Activated T-helper 1 cell treated with Interleukin-2 at 50 U/mL for 16 hours (primary cell): ENCODE measurements at regions not wholly inside any gene's neighbourhood (a gene's known extent, or its start where the extent isn't known, plus 50 kb on each side); places are given as distances from the start of the nearest gene placed in this dataset.
"Not testable (repeated sequence)": the region's sequence is repeated elsewhere in the genome, so short reads cannot be mapped to it uniquely, and the experiment has no call there.

Experiments
- DNase-seq: peaks from one replicate; pipeline ENCODE4 v3.0.0-alpha.2; 2020; ENCODE audit warnings: low read depth

DNA sequence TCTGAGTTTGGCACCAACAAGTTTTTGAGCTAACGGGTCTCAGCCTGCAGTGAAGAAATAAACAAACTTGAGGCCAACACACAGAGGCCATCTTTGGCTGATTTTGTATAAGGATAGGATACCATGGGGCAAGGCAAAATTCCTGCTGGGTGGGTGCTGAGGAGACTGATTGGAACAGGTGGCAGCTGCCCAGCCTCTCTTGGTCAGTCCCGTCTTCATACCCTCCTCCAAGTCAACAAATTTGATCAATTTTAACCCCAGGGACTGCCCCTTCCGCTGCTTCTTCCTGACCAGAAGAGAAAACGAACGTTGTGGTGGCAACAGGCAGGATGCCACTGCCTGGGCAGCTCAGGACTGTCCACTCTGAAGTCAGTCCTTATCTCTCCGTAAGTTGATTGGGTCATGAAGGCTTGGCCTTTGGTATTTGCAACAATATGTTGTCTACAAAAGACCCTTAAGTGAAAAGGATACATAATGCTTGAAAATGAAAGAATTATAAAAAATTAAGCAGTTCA, 139.3 kb downstream of the SPP2 start:
- DNase-seq: no peak

GRCh38 chr2:234189230-234189629, 138.7 kb downstream of the SPP2 start:
- no peak for DNase-seq

DNA sequence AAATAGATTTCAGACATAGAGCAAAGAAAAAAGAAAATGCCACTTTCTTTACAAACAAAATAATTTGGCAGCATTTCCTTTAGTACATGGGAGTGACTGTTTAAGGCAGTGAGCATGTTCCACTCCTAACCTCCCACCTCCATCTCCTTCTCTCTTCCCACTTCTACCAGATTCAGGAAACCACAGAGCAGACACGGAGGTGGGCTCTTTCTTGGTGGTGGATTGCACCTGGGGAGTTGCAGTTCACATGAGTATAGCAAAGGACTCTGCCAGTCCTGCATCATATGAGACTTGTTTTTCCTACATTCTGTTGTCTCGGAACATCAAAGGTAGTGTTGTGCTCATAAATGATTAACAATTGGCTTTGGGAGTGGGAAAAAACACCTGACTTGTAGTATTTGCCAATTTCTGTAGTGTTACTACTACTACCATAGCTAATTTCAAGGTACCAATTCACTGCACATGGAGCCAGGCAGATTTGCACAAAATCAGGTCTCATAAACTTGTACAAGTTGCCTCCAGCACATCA, 137.2 kb downstream of the SPP2 start:
- DNase-seq: no peak

GRCh38 chr2:234181121-234181520, 130.6 kb downstream of the SPP2 start:
- DNase-seq: no peak

- DNase-seq: no peak
Measured at GRCh38 chr2:234179031-234179363, 128.5 kb downstream of the SPP2 start.

DNA sequence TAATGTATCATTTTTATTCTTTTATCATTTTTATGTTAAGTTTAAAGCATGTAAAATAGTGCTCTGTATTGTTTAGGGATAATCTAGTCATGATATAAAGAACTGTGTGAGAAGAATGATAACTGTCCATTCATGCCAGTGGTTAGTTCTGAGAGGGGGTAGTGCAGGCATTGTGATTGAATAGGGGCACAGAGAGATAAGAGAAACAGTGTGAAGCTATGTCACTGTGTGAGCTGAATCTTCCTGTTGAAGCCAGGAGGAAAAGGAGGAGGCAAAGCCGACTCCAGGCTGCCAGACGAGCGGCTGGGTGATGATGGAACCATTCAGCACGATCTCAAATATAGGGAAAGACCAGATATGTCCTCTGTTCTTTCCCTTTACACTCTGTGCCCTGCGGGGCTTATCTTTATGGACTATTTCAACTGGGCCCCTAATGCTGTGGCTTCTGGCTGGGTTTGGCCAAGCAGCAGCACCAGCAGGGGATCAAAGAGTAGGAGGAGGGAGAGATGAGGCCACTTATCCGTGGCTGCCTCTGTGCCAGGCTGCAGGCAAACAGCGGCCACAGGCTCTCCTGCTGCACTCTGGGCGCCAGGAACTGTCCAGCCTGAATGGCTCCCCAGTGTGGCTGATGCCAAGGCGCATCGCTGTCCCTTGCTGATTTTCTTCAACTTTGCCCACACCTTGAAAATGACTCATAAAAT, 128.0 kb downstream of the SPP2 start:
- DNase-seq: no peak

- no peak for DNase-seq
Measured at GRCh38 chr2:234175649-234176048, 125.1 kb downstream of the SPP2 start.

DNA sequence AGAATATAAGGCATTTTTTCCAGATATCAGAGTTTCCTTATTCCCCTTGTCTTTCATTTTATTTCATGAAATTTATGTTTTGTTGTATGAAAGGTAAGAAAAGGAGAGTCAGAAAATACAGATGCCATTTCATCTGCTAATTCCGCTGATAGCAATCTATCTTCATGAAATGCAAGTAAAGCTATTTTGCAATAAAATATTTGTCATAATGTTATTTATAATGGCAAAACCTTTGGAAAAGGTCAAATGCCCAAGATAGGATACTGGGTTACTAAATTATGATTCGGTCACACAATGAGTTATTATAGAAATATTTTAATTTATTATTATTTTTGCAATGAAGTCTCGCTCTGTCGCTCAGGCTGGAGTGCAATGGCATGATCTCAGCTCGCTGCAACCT, 124.2 kb downstream of the SPP2 start:
- DNase-seq: no peak

DNA sequence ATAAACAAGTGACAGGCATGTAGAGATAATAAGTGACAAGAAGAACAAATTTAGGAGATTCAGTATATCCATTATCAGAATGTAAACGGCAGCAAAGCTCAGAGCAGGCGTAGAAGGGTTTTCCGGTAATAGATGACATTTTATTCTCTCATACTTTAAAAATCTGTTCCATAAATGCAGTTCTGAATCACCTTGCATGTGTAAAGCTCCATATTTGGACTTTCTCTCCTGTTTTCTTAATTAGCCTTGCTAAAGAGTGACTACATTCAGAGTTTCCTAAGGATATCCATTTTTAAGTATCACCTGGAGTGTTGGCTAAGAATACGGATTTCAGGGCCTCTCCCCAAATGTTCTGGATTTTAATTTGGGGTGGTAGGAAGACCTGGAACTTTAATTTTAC, 122.0 kb downstream of the SPP2 start:
- no peak for DNase-seq

DNA sequence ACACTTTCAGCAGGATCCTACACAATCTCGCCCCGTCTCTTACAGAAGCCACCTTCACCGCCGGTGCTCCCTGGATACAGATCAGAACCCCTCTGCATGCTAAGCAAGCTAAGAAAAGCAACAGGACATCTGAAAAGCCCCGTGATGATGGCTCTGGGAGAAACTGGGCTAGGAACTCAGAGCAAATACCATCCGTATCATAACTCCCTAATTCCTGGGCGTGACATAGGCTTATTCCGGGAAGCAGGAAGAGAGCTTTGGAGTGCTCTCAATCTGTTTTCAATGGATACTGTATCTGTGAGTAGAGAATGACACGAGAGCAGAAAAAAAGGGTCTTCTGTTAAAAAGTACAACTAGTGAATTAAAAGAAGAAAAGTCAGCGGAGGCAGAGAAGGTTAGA, 121.6 kb downstream of the SPP2 start:
- no peak for DNase-seq

DNA sequence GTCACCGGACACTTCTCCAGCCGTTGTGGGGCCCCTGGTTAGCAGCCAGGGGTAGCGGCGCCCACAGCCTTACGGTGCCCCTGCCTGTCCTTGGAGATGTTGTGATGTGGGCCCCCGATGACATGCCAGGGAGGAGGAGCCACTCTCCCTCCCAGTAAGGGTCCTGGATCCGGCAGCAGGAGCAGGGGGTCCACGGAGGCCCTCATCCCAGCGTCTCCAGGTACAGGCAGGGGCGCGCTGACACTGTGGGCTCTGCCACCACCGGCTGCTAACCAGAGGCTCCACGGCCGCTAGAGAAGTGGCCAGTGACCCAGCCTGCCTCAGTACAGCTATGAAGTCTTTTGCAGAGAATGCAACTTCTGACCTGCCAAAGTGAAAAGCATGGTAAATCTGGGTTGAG, 121.2 kb downstream of the SPP2 start:
- no peak for DNase-seq

DNA sequence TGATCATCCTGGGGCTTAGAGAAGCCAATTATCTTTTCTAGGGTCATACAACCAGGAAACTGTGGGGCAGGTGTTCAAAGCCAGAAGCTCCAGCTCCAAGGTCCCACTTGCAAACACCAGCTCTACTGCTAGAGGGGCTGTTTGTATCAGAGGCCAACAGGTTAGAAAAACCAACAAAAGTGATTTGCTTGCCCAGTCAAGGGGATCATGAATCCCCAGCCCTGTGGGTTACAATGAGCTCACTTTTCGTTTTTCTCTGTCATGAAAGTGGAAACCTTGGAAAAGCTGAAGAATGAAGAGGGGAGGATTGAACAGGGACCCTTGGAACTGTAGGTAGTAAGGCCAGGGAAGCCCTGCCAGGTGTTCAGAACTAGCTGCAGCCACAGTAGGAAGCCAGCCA, 119.2 kb downstream of the SPP2 start:
- no peak for DNase-seq

GRCh38 chr2:234168605-234169570, 118.4 kb downstream of the SPP2 start:
- DNase-seq: not testable (repeated sequence)

DNA sequence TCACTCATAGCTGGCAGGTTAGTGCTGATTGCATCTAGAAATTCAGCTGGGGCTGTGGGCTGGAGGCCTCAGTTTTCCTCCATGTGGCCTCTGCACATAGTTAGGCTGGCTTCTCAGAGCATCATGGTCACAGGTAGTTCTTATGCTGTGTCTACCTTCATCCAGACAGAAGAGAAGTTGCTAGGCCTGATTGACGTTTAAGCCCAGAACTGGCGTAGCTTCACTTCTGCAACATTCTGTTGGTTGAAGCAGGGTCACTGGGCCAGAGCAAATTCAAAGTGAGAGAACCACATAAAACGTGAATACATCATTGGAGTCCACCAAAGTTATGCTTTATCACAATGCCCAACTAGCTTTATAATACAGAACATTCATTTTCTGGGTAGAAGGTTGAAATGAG, 116.0 kb downstream of the SPP2 start:
- no peak for DNase-seq

DNA sequence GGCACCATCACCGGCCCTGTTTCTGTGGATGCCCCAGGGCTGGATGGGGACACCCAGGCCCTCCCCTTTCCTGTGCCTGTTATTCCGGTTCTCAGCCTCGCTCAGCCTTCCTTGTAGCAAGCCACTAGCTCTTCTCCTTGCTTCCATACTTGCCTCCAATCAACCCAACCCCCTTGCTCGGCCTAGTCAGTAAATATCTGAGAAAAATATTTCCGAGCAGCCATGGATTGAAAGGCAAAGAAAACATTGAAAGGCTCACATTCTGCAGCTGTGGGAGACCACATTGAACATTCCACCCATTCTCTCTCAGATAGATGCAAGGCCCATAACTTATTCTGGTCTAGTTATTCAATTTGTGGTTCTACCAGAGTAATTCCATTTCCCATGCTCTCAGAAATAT, 114.9 kb downstream of the SPP2 start:
- no peak for DNase-seq

DNA sequence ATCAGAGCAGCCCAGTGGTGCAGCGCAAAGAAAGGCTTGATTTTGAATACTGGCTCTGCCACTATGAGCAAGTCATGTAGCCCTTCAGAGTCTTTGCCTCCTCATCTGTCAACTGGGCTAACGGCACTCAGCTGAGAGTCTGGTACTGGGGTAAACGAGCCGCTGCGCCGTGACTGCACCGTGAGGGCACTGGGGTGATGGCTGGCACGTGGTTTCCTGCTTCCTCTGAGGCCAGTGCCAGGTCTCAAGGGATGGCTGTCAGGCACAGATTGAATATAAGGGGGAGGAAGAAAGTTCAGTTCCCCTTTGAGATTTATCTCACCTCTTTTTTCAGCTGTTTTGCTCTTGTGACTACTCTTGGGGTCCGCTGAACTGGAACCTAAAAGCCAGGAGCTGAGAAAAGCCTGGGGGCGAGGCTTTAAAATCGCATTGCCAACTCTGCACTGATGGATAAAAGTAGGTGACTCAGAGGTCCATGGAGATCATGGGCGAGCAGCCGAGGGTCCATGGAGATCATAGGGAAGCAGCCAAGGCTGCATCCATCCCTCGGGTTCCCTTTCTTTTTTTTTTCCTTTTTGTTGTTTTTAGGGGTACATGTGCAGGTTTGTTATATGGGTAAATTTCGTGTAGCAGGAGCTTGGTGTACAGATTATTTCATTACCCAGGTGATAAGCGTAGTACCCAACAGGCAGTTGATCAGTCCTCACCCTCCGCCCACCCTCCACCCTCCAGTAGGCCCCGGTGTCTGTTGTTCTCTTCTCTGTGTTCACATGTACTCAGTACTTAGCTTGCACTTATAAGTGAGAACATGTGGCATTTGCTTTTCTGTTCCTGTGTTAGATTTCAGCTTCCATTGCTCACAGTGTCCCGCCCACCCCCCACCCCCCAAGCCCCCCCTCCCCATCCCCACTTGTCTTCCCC, 114.3 kb downstream of the SPP2 start:
- peak; percentile 41 for DNase-seq

DNA sequence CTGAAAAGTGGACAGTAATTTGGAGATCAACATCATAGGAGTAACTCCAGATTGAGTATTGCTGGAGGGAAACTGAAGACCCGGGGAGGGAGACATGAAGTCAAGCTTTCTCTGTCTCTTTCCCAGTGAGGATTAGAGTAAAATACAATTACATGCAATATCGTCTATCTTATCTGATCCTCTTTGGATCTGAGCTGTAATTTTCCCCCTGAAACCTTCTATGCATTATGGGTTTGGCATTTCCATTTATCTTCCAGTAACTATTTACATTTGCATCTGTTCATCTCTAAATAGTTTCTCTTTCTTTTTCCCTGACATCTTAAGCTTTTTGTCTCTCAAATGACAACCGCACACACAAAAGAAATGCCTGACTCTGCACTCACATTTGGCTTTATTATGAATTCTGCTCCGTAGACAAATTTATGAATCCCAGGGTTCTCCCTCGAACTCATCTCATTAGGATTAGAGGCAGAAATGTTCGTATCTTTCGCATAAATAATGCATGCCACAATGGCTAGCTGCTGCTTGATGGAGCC, 113.1 kb downstream of the SPP2 start:
- no peak for DNase-seq

DNA sequence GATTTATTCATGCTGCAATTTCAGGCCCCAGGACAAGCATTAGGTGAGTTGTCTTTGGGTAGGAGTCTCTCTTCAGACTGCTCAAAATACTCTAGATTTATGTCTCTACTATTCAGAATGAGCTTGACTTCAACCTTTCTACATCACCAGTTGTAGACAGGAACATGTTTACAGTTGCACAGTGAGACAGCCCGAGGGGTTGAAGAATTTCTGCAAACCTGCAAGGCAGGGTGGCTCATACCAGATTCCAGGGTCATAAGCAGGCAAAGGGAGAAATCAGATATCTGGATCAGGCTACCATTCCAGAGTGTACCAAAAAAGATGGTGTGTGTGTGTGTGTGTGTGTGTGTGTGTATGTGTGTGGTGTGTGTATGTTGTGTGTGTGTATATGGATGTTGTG, 112.4 kb downstream of the SPP2 start:
- no peak for DNase-seq

GRCh38 chr2:234161932-234162331, 111.4 kb downstream of the SPP2 start:
- no peak for DNase-seq

- no peak for DNase-seq
Measured at GRCh38 chr2:234158812-234159211, 108.3 kb downstream of the SPP2 start.

DNA sequence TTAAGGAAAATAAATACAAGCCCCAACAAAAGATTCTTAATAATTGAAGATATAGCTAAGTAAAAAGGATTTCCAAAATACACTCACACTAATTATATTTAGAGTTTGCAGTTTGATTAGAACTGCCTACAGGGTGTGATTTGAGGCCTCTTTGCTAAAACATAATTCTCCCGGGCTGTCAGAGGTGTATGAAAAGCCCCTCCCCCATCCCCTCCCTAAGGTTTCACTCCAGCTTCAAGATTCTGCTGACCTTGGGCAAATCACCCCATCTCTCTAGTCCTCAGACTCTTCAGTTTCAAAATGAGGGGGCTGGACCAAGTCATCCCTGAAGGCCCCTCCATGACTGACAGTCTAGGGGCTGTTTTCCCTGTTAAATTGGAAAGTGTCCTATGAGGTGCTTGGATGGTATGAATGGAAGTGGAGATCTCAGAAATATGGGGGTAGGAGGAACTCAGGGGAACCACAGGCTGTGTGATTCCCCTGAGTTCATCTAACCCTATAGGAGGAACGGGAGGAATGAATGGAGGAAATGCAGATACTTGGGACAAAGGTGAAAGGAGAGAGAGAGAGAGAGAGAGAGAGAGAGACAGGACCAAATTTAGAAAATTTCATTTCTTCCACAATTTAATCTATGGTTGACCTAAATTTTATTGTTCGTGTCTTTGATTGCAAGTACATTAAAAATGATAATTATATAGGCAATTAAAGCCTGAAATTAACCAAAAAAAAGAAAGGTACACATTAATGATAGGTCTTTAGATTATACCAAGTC, 107.5 kb downstream of the SPP2 start:
- no peak for DNase-seq
